ENCODE measurements at regions not wholly inside any gene's neighbourhood (a gene's known extent, or its start where the extent isn't known, plus 50 kb on each side); places are given as distances from the start of the nearest gene placed in this dataset.

DNA sequence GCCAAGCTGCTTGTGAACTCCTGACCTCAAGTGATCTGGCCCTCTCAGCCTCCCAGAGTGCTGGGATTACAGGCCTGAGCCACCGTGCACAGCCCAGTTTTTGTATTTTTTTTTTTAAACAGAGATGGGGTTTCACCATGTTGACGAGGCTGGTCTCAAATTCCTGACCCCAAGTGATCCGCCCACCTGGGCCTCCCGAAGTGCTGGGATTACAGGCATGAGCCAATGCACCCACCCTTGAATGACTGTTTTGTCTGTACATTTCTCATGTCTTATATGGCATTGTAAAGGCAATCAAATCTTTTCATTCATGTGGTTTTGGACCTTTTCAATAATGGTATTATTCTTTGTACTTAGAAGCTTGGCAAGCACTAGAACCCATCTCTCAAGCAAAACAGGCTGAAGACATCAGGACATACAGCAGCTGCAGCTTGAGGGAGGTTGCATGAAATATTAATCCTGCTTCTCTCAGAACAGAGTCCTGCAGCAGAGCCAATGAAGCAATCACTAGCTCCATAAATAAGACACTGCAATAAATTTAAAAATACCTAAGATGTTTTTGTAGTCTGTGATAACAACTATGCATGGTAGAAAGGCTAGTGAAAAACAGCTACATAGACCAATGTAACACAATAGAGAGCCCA lies 209.9 kb downstream of the TUBA3C start:
- TF ChIP-seq, protein P1, sequence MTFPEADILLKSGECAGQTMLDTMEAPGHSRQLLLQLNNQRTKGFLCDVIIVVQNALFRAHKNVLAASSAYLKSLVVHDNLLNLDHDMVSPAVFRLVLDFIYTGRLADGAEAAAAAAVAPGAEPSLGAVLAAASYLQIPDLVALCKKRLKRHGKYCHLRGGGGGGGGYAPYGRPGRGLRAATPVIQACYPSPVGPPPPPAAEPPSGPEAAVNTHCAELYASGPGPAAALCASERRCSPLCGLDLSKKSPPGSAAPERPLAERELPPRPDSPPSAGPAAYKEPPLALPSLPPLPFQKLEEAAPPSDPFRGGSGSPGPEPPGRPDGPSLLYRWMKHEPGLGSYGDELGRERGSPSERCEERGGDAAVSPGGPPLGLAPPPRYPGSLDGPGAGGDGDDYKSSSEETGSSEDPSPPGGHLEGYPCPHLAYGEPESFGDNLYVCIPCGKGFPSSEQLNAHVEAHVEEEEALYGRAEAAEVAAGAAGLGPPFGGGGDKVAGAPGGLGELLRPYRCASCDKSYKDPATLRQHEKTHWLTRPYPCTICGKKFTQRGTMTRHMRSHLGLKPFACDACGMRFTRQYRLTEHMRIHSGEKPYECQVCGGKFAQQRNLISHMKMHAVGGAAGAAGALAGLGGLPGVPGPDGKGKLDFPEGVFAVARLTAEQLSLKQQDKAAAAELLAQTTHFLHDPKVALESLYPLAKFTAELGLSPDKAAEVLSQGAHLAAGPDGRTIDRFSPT (tag by site-specific recombination; IDR thresholded peaks at IDR 0.05): no peak
- TF ChIP-seq ZNF174 (tag by site-specific recombination; IDR thresholded peaks at IDR 0.05) (no peak), ZNF274 (IDR thresholded peaks at IDR 0.05; ENCODE audit: low read length) (no peak), ZNF274 (tag by site-specific recombination; IDR thresholded peaks at IDR 0.05; ENCODE audit: borderline replicate concordance) (no peak), ZBTB48 (tag by site-specific recombination; IDR thresholded peaks at IDR 0.05) (no peak), ZNF677 (tag by site-specific recombination; IDR thresholded peaks at IDR 0.05) (no peak), ZNF76 (tag by site-specific recombination; IDR thresholded peaks at IDR 0.05; ENCODE audit: borderline replicate concordance, low read depth) (no peak)
- TF ChIP-seq, protein P2, sequence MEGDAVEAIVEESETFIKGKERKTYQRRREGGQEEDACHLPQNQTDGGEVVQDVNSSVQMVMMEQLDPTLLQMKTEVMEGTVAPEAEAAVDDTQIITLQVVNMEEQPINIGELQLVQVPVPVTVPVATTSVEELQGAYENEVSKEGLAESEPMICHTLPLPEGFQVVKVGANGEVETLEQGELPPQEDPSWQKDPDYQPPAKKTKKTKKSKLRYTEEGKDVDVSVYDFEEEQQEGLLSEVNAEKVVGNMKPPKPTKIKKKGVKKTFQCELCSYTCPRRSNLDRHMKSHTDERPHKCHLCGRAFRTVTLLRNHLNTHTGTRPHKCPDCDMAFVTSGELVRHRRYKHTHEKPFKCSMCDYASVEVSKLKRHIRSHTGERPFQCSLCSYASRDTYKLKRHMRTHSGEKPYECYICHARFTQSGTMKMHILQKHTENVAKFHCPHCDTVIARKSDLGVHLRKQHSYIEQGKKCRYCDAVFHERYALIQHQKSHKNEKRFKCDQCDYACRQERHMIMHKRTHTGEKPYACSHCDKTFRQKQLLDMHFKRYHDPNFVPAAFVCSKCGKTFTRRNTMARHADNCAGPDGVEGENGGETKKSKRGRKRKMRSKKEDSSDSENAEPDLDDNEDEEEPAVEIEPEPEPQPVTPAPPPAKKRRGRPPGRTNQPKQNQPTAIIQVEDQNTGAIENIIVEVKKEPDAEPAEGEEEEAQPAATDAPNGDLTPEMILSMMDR (tag by site-specific recombination; IDR thresholded peaks at IDR 0.05): no peak
- TF ChIP-seq, protein P3, sequence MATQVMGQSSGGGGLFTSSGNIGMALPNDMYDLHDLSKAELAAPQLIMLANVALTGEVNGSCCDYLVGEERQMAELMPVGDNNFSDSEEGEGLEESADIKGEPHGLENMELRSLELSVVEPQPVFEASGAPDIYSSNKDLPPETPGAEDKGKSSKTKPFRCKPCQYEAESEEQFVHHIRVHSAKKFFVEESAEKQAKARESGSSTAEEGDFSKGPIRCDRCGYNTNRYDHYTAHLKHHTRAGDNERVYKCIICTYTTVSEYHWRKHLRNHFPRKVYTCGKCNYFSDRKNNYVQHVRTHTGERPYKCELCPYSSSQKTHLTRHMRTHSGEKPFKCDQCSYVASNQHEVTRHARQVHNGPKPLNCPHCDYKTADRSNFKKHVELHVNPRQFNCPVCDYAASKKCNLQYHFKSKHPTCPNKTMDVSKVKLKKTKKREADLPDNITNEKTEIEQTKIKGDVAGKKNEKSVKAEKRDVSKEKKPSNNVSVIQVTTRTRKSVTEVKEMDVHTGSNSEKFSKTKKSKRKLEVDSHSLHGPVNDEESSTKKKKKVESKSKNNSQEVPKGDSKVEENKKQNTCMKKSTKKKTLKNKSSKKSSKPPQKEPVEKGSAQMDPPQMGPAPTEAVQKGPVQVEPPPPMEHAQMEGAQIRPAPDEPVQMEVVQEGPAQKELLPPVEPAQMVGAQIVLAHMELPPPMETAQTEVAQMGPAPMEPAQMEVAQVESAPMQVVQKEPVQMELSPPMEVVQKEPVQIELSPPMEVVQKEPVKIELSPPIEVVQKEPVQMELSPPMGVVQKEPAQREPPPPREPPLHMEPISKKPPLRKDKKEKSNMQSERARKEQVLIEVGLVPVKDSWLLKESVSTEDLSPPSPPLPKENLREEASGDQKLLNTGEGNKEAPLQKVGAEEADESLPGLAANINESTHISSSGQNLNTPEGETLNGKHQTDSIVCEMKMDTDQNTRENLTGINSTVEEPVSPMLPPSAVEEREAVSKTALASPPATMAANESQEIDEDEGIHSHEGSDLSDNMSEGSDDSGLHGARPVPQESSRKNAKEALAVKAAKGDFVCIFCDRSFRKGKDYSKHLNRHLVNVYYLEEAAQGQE (tag by site-specific recombination; IDR thresholded peaks at IDR 0.05): no peak
- TF ChIP-seq, protein P4, sequence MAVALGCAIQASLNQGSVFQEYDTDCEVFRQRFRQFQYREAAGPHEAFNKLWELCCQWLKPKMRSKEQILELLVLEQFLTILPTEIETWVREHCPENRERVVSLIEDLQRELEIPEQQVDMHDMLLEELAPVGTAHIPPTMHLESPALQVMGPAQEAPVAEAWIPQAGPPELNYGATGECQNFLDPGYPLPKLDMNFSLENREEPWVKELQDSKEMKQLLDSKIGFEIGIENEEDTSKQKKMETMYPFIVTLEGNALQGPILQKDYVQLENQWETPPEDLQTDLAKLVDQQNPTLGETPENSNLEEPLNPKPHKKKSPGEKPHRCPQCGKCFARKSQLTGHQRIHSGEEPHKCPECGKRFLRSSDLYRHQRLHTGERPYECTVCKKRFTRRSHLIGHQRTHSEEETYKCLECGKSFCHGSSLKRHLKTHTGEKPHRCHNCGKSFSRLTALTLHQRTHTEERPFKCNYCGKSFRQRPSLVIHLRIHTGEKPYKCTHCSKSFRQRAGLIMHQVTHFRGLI (tag by site-specific recombination; IDR thresholded peaks at IDR 0.05): no peak
- TF ChIP-seq, protein P5, sequence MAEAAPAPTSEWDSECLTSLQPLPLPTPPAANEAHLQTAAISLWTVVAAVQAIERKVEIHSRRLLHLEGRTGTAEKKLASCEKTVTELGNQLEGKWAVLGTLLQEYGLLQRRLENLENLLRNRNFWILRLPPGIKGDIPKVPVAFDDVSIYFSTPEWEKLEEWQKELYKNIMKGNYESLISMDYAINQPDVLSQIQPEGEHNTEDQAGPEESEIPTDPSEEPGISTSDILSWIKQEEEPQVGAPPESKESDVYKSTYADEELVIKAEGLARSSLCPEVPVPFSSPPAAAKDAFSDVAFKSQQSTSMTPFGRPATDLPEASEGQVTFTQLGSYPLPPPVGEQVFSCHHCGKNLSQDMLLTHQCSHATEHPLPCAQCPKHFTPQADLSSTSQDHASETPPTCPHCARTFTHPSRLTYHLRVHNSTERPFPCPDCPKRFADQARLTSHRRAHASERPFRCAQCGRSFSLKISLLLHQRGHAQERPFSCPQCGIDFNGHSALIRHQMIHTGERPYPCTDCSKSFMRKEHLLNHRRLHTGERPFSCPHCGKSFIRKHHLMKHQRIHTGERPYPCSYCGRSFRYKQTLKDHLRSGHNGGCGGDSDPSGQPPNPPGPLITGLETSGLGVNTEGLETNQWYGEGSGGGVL (tag by site-specific recombination; IDR thresholded peaks at IDR 0.05): no peak
- TF ChIP-seq, protein P6, sequence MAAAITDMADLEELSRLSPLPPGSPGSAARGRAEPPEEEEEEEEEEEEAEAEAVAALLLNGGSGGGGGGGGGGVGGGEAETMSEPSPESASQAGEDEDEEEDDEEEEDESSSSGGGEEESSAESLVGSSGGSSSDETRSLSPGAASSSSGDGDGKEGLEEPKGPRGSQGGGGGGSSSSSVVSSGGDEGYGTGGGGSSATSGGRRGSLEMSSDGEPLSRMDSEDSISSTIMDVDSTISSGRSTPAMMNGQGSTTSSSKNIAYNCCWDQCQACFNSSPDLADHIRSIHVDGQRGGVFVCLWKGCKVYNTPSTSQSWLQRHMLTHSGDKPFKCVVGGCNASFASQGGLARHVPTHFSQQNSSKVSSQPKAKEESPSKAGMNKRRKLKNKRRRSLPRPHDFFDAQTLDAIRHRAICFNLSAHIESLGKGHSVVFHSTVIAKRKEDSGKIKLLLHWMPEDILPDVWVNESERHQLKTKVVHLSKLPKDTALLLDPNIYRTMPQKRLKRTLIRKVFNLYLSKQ (tag by site-specific recombination; IDR thresholded peaks at IDR 0.05; ENCODE audit: borderline replicate concordance): no peak
- TF ChIP-seq, protein P7, sequence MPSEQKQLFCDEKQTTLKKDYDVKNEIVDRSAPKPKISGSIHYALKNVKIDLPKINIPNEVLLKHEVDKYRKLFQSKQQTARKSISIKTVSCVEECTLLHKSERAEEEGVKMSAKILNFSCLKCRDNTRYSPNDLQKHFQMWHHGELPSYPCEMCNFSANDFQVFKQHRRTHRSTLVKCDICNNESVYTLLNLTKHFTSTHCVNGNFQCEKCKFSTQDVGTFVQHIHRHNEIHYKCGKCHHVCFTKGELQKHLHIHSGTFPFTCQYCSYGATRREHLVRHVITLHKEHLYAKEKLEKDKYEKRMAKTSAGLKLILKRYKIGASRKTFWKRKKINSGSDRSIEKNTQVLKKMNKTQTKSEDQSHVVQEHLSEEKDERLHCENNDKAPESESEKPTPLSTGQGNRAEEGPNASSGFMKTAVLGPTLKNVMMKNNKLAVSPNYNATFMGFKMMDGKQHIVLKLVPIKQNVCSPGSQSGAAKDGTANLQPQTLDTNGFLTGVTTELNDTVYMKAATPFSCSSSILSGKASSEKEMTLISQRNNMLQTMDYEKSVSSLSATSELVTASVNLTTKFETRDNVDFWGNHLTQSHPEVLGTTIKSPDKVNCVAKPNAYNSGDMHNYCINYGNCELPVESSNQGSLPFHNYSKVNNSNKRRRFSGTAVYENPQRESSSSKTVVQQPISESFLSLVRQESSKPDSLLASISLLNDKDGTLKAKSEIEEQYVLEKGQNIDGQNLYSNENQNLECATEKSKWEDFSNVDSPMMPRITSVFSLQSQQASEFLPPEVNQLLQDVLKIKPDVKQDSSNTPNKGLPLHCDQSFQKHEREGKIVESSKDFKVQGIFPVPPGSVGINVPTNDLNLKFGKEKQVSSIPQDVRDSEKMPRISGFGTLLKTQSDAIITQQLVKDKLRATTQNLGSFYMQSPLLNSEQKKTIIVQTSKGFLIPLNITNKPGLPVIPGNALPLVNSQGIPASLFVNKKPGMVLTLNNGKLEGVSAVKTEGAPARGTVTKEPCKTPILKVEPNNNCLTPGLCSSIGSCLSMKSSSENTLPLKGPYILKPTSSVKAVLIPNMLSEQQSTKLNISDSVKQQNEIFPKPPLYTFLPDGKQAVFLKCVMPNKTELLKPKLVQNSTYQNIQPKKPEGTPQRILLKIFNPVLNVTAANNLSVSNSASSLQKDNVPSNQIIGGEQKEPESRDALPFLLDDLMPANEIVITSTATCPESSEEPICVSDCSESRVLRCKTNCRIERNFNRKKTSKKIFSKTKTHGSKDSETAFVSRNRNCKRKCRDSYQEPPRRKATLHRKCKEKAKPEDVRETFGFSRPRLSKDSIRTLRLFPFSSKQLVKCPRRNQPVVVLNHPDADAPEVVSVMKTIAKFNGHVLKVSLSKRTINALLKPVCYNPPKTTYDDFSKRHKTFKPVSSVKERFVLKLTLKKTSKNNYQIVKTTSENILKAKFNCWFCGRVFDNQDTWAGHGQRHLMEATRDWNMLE (tag by site-specific recombination; conservative IDR thresholded peaks at IDR 0.05; ENCODE audit: low read depth): no peak

Data from HEK293 (cell line).